B cell (primary cell): ENCODE measurements at regions not wholly inside any gene's neighbourhood (a gene's known extent, or its start where the extent isn't known, plus 50 kb on each side); places are given as distances from the start of the nearest gene placed in this dataset.

Experiments used
- ATAC-seq: fragments of 200-7000 bp; cut with Tn5 transposase; one replicate; pipeline ENCODE4 v1.10.0; 2021; ENCODE audit warnings: low read depth, mild to moderate bottlenecking, moderate number of reproducible peaks, moderate library complexity
- CTCF ChIA-PET: fragments of 350-600 bp; sonication (Branson Sonifier 250); formaldehyde crosslinking; loops from one replicate; lab custom pipeline; 2021; ENCODE audit warnings: antibody characterized with exemption, inconsistent platforms; lab: Charles Lee
- POLR2A ChIA-PET: fragments of 350-600 bp; sonication (Branson Sonifier 250); formaldehyde crosslinking; loops from one replicate; lab custom pipeline; 2021; ENCODE audit warnings: antibody characterized with exemption; lab: Charles Lee
- DNase-seq: peaks from one replicate; pipeline ENCODE4 v3.0.0; 2013
- H2AFZ ChIP-seq: 2 replicates; pipeline ENCODE4 v1.6.1; 2012; ENCODE audit warnings: mild to moderate bottlenecking, low read depth, low read length; ENCODE audit not compliant: insufficient read depth, poor library complexity, severe bottlenecking
- H3K27ac ChIP-seq, 2 donors: 1 replicate in 1 of 2; 2 replicates in 1 of 2; pipeline ENCODE4 v1.5.1; 2012 to 2013; ENCODE audit warnings: low read length in 2 of 2, mild to moderate bottlenecking in 2 of 2, moderate library complexity in 1 of 2
- H3K27me3 ChIP-seq, 4 experiments: fragments of 200-600 bp in 1 of 4; sonication (generic) in 1 of 4; replicated peaks in 1 of 4; 1 replicate in 2 of 4; 2 replicates in 2 of 4; pipeline versions ENCODE4 v1.6.1 to v1.7.0; 2013 to 2016; ENCODE audit warnings: low read length in 3 of 4, mild to moderate bottlenecking in 2 of 4, mixed read lengths in 1 of 4, moderate library complexity in 1 of 4; ENCODE audit not compliant: insufficient read depth in 4 of 4, control insufficient read depth in 3 of 4; ENCODE audit errors: control extremely low read depth in 1 of 4
- H3K36me3 ChIP-seq, 2 experiments: replicated peaks in 1 of 2; 1 replicate in 1 of 2; 2 replicates in 1 of 2; pipeline versions ENCODE4 v1.6.1 to v1.7.1; 2013; ENCODE audit warnings: low read length in 1 of 2; ENCODE audit not compliant: insufficient read depth in 2 of 2, control insufficient read depth in 1 of 2; ENCODE audit errors: control extremely low read depth in 1 of 2, extremely low read depth in 1 of 2
- H3K4me1 ChIP-seq, 2 donors: fragments of 200-600 bp in 1 of 2; sonication (generic) in 1 of 2; 1 replicate in 1 of 2; 2 replicates in 1 of 2; pipeline versions ENCODE4 v1.5.1 to v1.6.1; 2013 to 2017; ENCODE audit warnings: low read length in 2 of 2; ENCODE audit not compliant: control insufficient read depth in 2 of 2, insufficient read depth in 2 of 2
- H3K4me2 ChIP-seq: replicated peaks from 2 replicates; pipeline ENCODE3; 2012; ENCODE audit warnings: mild to moderate bottlenecking, low read depth, low read length; ENCODE audit not compliant: poor library complexity, severe bottlenecking
- H3K4me3 ChIP-seq, 5 experiments: fragments of 200-600 bp in 1 of 5; sonication (generic) in 1 of 5; 1 replicate in 3 of 5; 2 replicates in 2 of 5; pipeline versions ENCODE4 v1.5.1 to v1.7.0; 2011 to 2016; ENCODE audit warnings: low read length in 4 of 5, mild to moderate bottlenecking in 4 of 5, low read depth in 2 of 5, control low read depth in 1 of 5, moderate library complexity in 1 of 5; ENCODE audit not compliant: insufficient read depth in 1 of 5; ENCODE audit errors: control extremely low read depth in 1 of 5, extremely low read depth in 1 of 5
- H3K79me2 ChIP-seq: fragments of 200-600 bp; sonication (generic); one replicate; pipeline ENCODE4 v1.6.0; 2016; ENCODE audit warnings: low read length; ENCODE audit not compliant: control insufficient read depth, insufficient read depth
- H3K9ac ChIP-seq: fragments of 200-600 bp; sonication (generic); 2 replicates; pipeline ENCODE4 v1.6.1; 2017; ENCODE audit warnings: mild to moderate bottlenecking, low read length, moderate library complexity
- H3K9me3 ChIP-seq, 3 donors: one replicate each; pipeline versions ENCODE4 v1.6.1 to v1.7.1; 2013; ENCODE audit warnings: low read length in 2 of 3; ENCODE audit not compliant: control insufficient read depth in 2 of 3, insufficient read depth in 1 of 3; ENCODE audit errors: control extremely low read depth in 1 of 3
- H4K20me1 ChIP-seq: 2 replicates; pipeline ENCODE4 v1.6.0; 2012; ENCODE audit warnings: mild to moderate bottlenecking, low read length; ENCODE audit not compliant: insufficient read depth, control insufficient read depth, poor library complexity, severe bottlenecking
- H3K27ac Mint-ChIP-seq: one replicate; pipeline ENCODE4 v1.8.0; 2021; ENCODE audit warnings: mixed read lengths
- H3K27me3 Mint-ChIP-seq: one replicate; pipeline ENCODE4 v1.8.0; 2021; ENCODE audit warnings: mixed read lengths
- H3K4me1 Mint-ChIP-seq: one replicate; pipeline ENCODE4 v1.8.0; 2021; ENCODE audit warnings: mixed read lengths
- H3K4me3 Mint-ChIP-seq: one replicate; pipeline ENCODE4 v1.8.0; 2021; ENCODE audit warnings: mixed read lengths
- H3K9me3 Mint-ChIP-seq: one replicate; pipeline ENCODE4 v1.8.0; 2022; ENCODE audit warnings: mixed read lengths; ENCODE audit not compliant: insufficient read depth
- EZH2 ChIP-seq: IDR thresholded peaks from 2 replicates; pipeline ENCODE4 v1.6.1; 2012; ENCODE audit warnings: borderline replicate concordance, low read depth, mild to moderate bottlenecking, moderate library complexity, low read length; ENCODE audit not compliant: insufficient read depth, poor library complexity, severe bottlenecking
- WGBS: methylation state at CpG from one replicate; pipeline ENCODE4 v1.1.5; 2013; ENCODE audit warnings: missing lambda C conversion rate; ENCODE audit not compliant: insufficient coverage; 5-methylcytosine and 5-hydroxymethylcytosine counted together
- intact Hi-C: fragments of 100-400 bp; cut with micrococcal nuclease; formaldehyde crosslinking; loops from one replicate; pipeline ENCODE4 v1.10.0; 2022
- TF ChIP-seq, protein P1 (sequence below): fragments of 200-600 bp; IDR thresholded peaks from one replicate; pipeline ENCODE4 v1.8.0; 2022; ENCODE audit warnings: antibody characterized with exemption, mild to moderate bottlenecking

DNA sequence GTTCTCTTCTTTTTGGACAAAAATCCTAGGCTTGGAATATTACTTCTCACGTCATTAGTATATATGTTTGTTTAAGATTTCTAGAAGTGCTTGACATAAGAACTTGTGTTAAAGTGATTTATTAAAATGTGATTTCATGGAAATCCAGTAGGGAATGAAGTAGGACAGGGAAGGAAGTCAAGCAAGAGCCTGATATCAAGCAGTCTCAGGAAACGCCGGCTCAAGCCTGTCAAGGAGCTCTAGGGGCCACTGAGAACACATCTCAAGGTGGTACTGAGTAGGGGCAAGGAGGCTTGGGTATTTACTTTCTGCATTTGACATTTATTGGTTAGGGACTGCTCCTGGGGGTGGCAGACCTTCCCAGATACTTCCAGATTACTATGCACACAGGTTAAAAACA is 920.9 kb upstream of the GJE1 start:
- H3K27ac Mint-ChIP-seq, result no peak overlapping the region
- ChIA-PET POLR2A (no interaction called here), CTCF (no interaction called here)
- no peak overlapping the region for H3K4me3 Mint-ChIP-seq
- H3K4me1 Mint-ChIP-seq, result no peaks in the 10 kb centered on the region
- no peak overlapping the region for H3K4me3 ChIP-seq
- no peaks in the 10 kb centered on the region for H3K9me3 Mint-ChIP-seq
- no peaks in the 10 kb centered on the region for H3K9me3 ChIP-seq
- H4K20me1 ChIP-seq, result no peaks in the 10 kb centered on the region
- no peaks in the 10 kb centered on the region for H3K79me2 ChIP-seq
- H3K27me3 ChIP-seq, result no peaks in the 10 kb centered on the region
- no peaks in the 10 kb centered on the region for H3K27me3 Mint-ChIP-seq
- H2AFZ ChIP-seq, result no peak overlapping the region
- no peaks in the 10 kb centered on the region for H3K36me3 ChIP-seq
- intact Hi-C loops, result no loop called here
- no peak overlapping the region for H3K4me2 ChIP-seq
- TF ChIP-seq, protein P1, sequence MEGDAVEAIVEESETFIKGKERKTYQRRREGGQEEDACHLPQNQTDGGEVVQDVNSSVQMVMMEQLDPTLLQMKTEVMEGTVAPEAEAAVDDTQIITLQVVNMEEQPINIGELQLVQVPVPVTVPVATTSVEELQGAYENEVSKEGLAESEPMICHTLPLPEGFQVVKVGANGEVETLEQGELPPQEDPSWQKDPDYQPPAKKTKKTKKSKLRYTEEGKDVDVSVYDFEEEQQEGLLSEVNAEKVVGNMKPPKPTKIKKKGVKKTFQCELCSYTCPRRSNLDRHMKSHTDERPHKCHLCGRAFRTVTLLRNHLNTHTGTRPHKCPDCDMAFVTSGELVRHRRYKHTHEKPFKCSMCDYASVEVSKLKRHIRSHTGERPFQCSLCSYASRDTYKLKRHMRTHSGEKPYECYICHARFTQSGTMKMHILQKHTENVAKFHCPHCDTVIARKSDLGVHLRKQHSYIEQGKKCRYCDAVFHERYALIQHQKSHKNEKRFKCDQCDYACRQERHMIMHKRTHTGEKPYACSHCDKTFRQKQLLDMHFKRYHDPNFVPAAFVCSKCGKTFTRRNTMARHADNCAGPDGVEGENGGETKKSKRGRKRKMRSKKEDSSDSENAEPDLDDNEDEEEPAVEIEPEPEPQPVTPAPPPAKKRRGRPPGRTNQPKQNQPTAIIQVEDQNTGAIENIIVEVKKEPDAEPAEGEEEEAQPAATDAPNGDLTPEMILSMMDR, result no peak
- TF ChIP-seq EZH2, result no peak
- no peak overlapping the region for H3K27ac ChIP-seq
- H3K9ac ChIP-seq, result no peak overlapping the region
- ATAC-seq (no peak), DNase-seq (no peak)
- WGBS, result 90% methylated on average over 2 of the region's 3 CpGs
- H3K4me1 ChIP-seq, result no peaks in the 10 kb centered on the region

DNA sequence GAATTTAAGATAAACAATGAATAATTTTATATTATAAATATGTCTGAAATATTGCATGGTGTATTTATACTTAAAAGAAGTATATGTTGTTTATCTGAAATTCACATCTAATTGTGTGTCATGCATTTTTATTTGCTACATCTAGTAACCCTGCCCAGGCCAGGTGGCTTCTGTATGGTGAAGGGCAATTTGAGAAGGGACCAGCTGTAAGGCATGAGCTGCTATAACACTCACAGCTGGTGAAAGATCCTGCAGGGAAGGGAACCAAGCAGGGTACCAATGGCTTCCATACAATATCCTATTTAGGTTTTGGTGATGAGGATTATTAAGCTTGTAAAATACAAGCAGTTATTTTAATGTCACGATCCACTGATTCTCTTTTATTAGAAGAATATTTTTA is 921.8 kb upstream of the GJE1 start:
- TF ChIP-seq, protein P1, result no peak
- no peak for TF ChIP-seq EZH2
- Mint-ChIP-seq H3K27me3 (no peaks in the 10 kb centered on the region), H3K9me3 (no peaks in the 10 kb centered on the region), H3K4me3 (no peak overlapping the region), H3K4me1 (no peaks in the 10 kb centered on the region), H3K27ac (no peak overlapping the region)
- H3K4me1 ChIP-seq, result no peaks in the 10 kb centered on the region
- no peaks in the 10 kb centered on the region for H3K36me3 ChIP-seq
- H3K9ac ChIP-seq, result no peak overlapping the region
- CTCF ChIA-PET, result no interaction called here
- intact Hi-C loops, result no loop called here
- no peaks in the 10 kb centered on the region for H3K79me2 ChIP-seq
- H2AFZ ChIP-seq, result no peak overlapping the region
- DNase-seq, result no peak
- no peaks in the 10 kb centered on the region for H4K20me1 ChIP-seq
- POLR2A ChIA-PET, result no interaction called here
- no peak overlapping the region for H3K27ac ChIP-seq
- no peaks in the 10 kb centered on the region for H3K9me3 ChIP-seq
- no peak overlapping the region for H3K4me3 ChIP-seq
- no CpG with 5 or more reads among the region's 1 CpG for WGBS
- no peaks in the 10 kb centered on the region for H3K27me3 ChIP-seq
- H3K4me2 ChIP-seq, result no peak overlapping the region
- ATAC-seq, result no peak
